ENCODE measurements at regions not wholly inside any gene's neighbourhood (a gene's known extent, or its start where the extent isn't known, plus 50 kb on each side); places are given as distances from the start of the nearest gene placed in this dataset.

DNA sequence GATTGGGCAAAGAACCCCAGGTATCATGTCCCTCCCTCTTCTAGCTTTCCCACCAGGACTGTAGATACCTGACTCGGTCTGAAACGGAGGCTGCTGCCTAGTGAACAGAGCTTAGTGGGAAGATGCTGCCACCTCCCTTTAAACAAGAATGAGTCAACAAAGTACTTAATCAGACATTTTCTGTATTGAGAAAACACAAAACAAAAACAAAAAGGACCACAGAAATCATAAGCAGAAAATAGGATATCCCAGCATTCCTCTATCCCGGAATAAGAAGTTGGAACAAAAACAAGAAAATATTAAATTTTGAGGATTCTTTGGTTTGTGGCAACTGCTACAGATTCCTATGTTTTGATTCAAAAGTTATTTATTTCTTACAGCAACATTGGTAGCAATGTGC lies 51.7 kb upstream of the COL8A1 start:
- Mint-ChIP-seq H3K4me3 (no peak overlapping the region), H3K36me3 (no peaks in the 10 kb centered on the region), H3K4me1 (ENCODE audit: low read depth) (no peaks in the 10 kb centered on the region), H3K27me3 (no peaks in the 10 kb centered on the region), H3K27ac (no peak overlapping the region), H3K9me3 (no peaks in the 10 kb centered on the region)
- CTCF ChIA-PET: no interaction called here
- no peak for DNase-seq
- intact Hi-C loops (cut with micrococcal nuclease): no loop called here
- POLR2A ChIA-PET: no interaction called here

DNA sequence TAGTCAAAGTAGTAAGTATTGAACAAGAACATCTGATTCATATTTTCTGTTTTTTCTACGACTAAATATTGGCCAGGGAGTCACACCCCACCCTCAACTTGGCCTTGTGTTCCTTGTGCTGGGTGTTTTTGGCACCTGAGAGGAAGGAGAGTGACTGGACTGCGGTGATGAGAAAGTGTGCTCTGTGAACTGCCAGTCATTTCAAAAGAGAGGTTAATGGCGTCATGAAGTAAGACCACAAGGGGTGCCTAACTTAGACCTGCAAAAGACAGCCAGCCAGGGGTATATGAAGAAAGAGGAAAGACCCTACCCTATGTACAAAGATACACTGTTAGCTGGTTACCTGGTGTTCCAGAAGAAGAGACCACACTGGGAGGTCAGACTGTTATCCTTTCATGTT lies 58.4 kb upstream of the COL8A1 start:
- CTCF ChIA-PET: no interaction called here
- H3K4me3 Mint-ChIP-seq: no peak overlapping the region
- H3K27me3 Mint-ChIP-seq: no peaks in the 10 kb centered on the region
- no peak overlapping the region for H3K27ac Mint-ChIP-seq
- no peaks in the 10 kb centered on the region for H3K4me1 Mint-ChIP-seq (ENCODE audit: low read depth)
- no peak for DNase-seq
- POLR2A ChIA-PET: no interaction called here
- intact Hi-C loops (cut with micrococcal nuclease): no loop called here
- H3K36me3 Mint-ChIP-seq: no peaks in the 10 kb centered on the region
- peaks cover 3% of the 10 kb centered on the region for H3K9me3 Mint-ChIP-seq

DNA sequence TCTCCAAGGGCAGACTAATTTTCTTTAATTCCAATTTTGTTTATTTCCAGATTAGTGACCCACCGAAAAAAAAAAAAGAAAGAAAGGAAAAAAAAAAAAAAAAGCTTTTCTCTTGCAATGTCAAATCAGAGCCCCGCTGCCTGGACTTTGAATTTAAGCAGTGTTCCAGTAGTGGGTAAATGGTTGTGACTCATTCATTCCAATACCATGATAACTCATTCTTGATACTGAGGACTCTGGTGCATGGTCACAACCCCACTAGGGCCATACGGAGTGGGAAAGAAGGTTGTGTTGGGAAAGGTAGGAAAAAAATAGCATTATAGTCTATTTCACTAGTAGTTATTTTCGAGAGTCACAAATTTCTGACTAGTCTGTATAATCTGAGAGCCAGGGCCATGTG lies 59.1 kb upstream of the COL8A1 start:
- ChIA-PET POLR2A (no interaction called here), CTCF (no interaction called here)
- Mint-ChIP-seq H3K27ac (no peak overlapping the region), H3K4me3 (no peak overlapping the region), H3K9me3 (peaks cover 4% of the 10 kb centered on the region), H3K27me3 (no peaks in the 10 kb centered on the region), H3K4me1 (ENCODE audit: low read depth) (no peaks in the 10 kb centered on the region), H3K36me3 (no peaks in the 10 kb centered on the region)
- intact Hi-C loops (cut with micrococcal nuclease): no loop called here
- no peak for DNase-seq

DNA sequence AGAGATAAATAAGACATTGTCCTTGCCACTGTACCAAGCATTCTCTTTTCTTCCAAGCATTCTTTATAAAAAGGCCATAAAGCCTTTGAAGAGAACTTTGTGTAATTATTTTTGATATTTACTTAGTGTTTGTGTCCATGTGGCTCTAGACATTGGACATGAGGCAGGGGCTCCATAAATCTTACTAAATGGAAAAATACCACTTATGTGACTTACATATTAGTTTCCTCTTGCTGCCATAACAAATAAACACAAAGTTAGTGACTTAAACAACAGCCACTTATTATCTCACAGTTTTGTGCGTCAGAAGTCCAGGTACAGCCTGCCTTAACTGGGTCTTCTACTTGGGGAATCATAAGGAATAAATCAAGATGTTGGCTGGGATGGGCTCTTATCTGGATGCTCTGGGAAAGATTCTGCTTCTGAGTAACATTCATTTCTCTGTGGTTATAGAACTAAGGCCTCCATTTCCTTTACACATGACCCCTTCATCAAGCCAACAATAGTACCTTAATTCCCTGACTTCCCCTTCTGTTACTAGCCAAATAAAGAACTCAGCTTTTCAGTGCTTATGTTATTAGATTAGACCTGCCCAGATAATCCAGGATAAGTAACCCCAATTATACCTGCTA lies 59.9 kb upstream of the COL8A1 start:
- Mint-ChIP-seq H3K4me3 (no peak overlapping the region), H3K27me3 (no peaks in the 10 kb centered on the region), H3K27ac (no peak overlapping the region), H3K4me1 (ENCODE audit: low read depth) (no peaks in the 10 kb centered on the region), H3K36me3 (no peaks in the 10 kb centered on the region), H3K9me3 (peaks cover 4% of the 10 kb centered on the region)
- ChIA-PET CTCF (no interaction called here), POLR2A (no interaction called here)
- DNase-seq: no peak
- intact Hi-C loops (cut with micrococcal nuclease): no loop called here

DNA sequence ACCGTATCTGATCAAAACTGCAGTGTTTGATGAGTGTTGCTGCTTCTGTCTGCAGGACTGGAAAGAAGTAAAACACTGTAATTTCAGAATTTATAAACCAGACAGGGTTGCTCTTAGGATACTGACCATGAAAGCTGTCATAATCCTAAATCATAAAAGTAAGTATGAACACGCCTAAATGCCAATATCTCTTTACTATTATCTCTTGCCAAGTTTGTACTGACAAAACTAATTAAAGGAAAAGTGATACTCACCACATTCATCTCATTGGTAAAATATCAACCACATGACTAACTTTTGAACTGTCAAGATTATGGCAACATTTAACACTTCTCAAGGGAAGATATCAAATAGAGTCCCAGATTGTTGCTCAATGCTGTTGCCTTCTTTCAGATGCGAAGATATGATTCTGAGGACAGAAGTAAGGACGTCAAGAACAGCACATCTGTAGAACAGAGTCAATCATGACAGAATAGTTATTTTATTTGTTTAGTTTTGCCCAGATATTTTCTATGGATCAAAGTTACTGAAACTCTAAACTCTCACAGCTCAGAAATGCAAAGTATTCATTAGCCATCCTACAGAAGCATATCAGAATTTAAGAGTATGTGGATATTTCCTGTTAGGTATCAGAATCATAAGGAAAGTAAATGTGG lies 61.4 kb upstream of the COL8A1 start:
- Mint-ChIP-seq H3K9me3 (peaks cover 4% of the 10 kb centered on the region), H3K27me3 (no peaks in the 10 kb centered on the region), H3K4me3 (no peak overlapping the region), H3K36me3 (no peaks in the 10 kb centered on the region), H3K4me1 (ENCODE audit: low read depth) (no peaks in the 10 kb centered on the region), H3K27ac (no peak overlapping the region)
- CTCF ChIA-PET: no interaction called here
- POLR2A ChIA-PET: no interaction called here
- DNase-seq: no peak
- intact Hi-C loops (cut with micrococcal nuclease): no loop called here

DNA sequence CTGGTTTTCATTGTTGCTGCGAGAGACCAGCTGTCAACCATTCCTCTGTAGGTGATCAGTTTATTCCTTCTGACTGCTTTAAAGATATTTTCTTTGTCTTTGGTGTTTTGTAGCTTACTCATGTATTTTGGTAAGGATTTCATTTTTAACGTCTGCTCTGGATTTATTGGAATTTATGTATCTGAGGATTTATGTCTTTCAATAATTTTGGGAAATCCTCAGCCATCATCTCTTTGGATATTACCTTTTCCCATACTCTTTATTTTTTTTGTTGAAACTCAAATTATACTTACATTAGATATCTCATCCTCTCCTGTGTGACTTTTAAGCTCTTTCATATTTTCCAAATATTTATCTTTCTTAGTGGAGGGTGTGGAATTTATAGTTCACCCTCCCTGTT lies 62.7 kb upstream of the COL8A1 start:
- intact Hi-C loops (cut with micrococcal nuclease): no loop called here
- CTCF ChIA-PET: no interaction called here
- Mint-ChIP-seq H3K36me3 (no peaks in the 10 kb centered on the region), H3K9me3 (peaks cover 4% of the 10 kb centered on the region), H3K27ac (no peak overlapping the region), H3K4me3 (no peak overlapping the region), H3K4me1 (ENCODE audit: low read depth) (no peaks in the 10 kb centered on the region), H3K27me3 (no peaks in the 10 kb centered on the region)
- POLR2A ChIA-PET: no interaction called here
- no peak for DNase-seq

DNA sequence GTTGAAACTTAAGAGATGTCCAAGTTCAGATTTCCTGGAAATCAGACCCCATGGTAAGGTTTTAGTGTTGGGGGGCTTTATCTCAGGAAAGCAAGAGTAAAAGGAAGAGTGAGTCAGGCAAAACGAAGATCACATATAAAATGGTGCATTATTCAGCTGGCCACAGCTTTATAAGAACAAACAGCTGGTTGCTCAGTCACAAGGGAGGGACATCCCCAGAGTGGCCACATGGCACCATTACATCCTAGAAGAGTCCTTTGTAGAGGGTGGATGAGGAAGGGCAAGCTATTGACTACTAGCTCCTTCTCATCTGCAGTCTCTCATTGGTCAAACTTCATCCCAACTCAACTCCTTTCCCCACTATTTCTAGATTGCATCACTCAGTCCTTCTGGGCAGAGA lies 68.3 kb upstream of the COL8A1 start:
- ChIA-PET CTCF (no interaction called here), POLR2A (no interaction called here)
- intact Hi-C loops (cut with micrococcal nuclease): no loop called here
- Mint-ChIP-seq H3K4me1 (ENCODE audit: low read depth) (no peaks in the 10 kb centered on the region), H3K27me3 (no peaks in the 10 kb centered on the region), H3K36me3 (no peaks in the 10 kb centered on the region), H3K4me3 (no peak overlapping the region), H3K9me3 (peaks cover 2% of the 10 kb centered on the region), H3K27ac (no peak overlapping the region)
- no peak for DNase-seq

DNA sequence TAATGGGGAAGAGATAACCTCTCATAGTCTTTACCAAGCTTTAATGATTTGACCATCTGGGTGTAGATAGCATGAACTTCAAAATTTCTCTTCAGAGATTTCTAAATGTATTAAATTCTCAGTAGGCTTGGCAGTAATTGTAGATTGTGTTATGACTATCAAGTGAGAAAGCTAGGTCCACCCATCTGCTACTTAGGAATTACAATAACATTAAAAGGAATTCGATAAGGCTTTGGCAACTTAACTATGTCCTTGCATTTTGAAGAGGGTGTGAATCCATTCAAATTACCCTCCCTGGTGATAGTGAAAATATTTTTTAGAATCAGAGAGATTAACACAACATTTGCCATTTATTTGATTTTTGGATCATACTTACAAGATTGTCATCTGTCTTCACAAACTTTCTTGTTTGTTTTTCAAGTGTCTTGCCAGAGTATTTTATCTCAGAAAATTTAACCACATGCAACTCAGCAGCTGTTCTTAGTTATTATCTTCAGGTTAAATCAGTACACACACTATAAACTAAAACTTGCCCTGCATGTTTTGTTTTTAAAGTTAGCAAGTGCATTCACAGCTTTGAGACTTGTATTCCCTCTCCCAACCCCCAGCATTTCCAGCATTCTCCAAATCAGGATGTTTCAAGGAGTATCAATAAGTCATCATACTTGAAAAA lies 69.6 kb upstream of the COL8A1 start:
- POLR2A ChIA-PET: no interaction called here
- H3K4me1 Mint-ChIP-seq (ENCODE audit: low read depth): no peaks in the 10 kb centered on the region
- H3K9me3 Mint-ChIP-seq: no peaks in the 10 kb centered on the region
- no peaks in the 10 kb centered on the region for H3K27me3 Mint-ChIP-seq
- H3K36me3 Mint-ChIP-seq: no peaks in the 10 kb centered on the region
- DNase-seq: no peak
- intact Hi-C loops (cut with micrococcal nuclease): no loop called here
- no peak overlapping the region for H3K27ac Mint-ChIP-seq
- no peak overlapping the region for H3K4me3 Mint-ChIP-seq
- CTCF ChIA-PET: no interaction called here

DNA sequence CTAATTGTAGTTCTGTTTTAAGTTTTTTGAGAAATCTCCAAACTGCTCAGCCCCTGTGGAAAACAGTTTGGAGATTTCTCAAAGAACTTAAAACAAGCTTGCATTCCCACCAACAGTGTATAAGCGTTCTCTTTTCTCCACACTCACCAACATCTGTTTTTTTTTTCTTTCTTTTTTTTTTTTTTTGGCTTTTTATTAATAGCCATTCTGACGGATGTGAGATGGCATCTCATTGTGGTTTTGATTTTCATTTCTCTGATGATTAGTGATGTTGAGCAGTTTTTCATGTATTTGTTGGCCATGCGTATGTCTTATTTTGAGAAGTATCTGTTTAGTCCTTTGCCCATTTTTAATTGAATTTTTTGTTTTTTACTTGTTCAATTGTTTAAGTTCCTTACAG lies 73.1 kb upstream of the COL8A1 start:
- intact Hi-C loops (cut with micrococcal nuclease): no loop called here
- DNase-seq: no peak
- H3K36me3 Mint-ChIP-seq: no peaks in the 10 kb centered on the region
- POLR2A ChIA-PET: no interaction called here
- no peaks in the 10 kb centered on the region for H3K27me3 Mint-ChIP-seq
- H3K27ac Mint-ChIP-seq: no peak overlapping the region
- CTCF ChIA-PET: no interaction called here
- H3K4me3 Mint-ChIP-seq: no peak overlapping the region
- H3K9me3 Mint-ChIP-seq: no peaks in the 10 kb centered on the region
- H3K4me1 Mint-ChIP-seq (ENCODE audit: low read depth): no peaks in the 10 kb centered on the region

DNA sequence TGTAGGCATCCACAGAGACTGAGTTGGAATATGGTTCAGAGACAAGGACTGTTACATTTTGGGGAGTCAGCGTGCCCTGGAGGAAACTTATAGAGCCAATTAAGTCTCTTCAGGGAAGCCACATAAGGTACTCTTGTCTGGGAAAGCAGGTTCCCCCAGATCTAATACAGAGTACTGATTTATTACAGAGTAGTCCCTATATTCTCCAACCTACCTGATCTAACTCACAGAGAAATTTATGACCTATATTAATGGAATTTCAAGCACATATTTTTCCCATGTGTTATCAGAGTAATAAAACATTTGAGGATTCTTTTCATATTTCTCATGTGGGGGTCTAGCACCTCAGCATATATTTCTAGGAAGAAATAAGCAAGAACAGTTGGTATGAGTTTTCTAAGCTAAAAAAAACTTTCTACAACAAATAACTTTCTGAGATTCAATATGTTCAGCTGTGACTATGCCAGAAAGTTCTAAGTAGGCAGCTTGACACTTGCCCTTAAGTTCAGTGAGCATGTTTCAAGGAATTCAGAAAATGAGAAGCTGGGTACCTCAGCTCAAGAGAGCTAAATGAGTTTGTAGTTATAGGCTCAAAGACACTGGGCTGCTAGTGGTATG lies 75.3 kb upstream of the COL8A1 start:
- Mint-ChIP-seq H3K27ac (no peak overlapping the region), H3K36me3 (no peaks in the 10 kb centered on the region), H3K4me3 (no peak overlapping the region), H3K9me3 (no peaks in the 10 kb centered on the region), H3K4me1 (ENCODE audit: low read depth) (no peaks in the 10 kb centered on the region), H3K27me3 (no peaks in the 10 kb centered on the region)
- POLR2A ChIA-PET: no interaction called here
- no peak for DNase-seq
- CTCF ChIA-PET: no interaction called here
- intact Hi-C loops (cut with micrococcal nuclease): no loop called here

DNA sequence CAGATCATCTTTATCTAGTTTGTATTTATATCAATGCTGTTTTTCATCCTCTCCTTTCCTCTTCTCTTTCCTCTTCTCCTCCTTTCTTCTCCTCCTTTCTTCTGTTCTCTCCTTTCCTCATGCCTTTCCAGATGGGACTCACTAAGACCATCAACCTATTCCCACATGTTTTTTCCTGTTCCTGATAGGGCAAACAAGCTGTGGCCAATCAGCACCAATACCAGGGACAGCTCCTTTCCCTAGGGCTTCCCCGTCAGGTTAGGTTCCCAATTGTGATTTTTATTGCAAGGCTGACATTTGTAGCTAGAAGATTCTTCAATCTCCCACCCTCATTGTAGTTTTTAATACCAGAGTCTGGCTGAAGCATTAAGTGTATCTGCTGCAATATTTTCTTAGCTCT lies 76.3 kb upstream of the COL8A1 start:
- intact Hi-C loops (cut with micrococcal nuclease): no loop called here
- ChIA-PET POLR2A (no interaction called here), CTCF (no interaction called here)
- H3K36me3 Mint-ChIP-seq: no peaks in the 10 kb centered on the region
- no peak overlapping the region for H3K4me3 Mint-ChIP-seq
- H3K4me1 Mint-ChIP-seq (ENCODE audit: low read depth): no peaks in the 10 kb centered on the region
- no peak overlapping the region for H3K27ac Mint-ChIP-seq
- H3K9me3 Mint-ChIP-seq: no peaks in the 10 kb centered on the region
- no peak for DNase-seq
- H3K27me3 Mint-ChIP-seq: no peaks in the 10 kb centered on the region

DNA sequence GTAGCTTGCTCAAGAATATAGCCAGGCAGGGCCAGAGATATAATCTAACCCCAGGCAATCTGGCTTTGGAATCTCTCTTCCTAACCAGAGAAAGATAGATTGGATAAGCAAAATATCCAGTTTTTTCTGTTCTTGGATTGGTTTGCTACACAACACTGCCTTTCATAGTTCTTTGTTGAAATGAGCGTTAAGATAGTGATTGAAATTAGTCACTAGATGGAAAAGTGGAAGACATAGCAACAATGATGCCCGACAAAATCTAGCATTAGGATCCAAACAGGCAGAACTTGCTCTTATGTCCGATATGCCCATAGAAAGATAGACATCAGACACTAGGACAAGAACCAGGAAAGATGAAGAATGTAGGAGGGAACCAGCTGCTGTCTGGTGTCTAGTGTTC lies 77.3 kb upstream of the COL8A1 start:
- no peaks in the 10 kb centered on the region for H3K4me1 Mint-ChIP-seq (ENCODE audit: low read depth)
- H3K9me3 Mint-ChIP-seq: no peaks in the 10 kb centered on the region
- ChIA-PET CTCF (no interaction called here), POLR2A (no interaction called here)
- no peaks in the 10 kb centered on the region for H3K36me3 Mint-ChIP-seq
- DNase-seq: no peak
- intact Hi-C loops (cut with micrococcal nuclease): no loop called here
- H3K27me3 Mint-ChIP-seq: no peaks in the 10 kb centered on the region
- H3K4me3 Mint-ChIP-seq: no peak overlapping the region
- H3K27ac Mint-ChIP-seq: no peak overlapping the region

DNA sequence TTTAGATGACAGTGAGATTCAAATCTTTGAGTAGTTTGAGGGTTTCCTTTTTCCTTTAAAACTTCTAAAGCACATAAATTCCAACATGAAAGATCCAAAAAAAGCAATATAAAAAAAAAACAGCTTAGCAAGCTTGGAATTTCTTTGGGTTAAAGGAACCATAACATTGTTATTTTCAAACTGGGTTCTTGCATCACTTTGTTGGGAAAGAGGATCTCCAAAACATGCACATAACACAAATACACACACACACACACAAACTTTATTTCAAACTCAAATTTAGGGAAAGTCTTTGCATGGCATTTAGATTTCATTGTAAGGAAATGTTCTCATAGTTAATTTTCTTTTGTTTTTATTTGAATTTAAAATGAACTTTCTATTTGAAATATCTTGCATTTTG lies 79.2 kb upstream of the COL8A1 start:
- intact Hi-C loops (cut with micrococcal nuclease): no loop called here
- no peak for DNase-seq
- no peaks in the 10 kb centered on the region for H3K4me1 Mint-ChIP-seq (ENCODE audit: low read depth)
- H3K9me3 Mint-ChIP-seq: no peaks in the 10 kb centered on the region
- no peaks in the 10 kb centered on the region for H3K27me3 Mint-ChIP-seq
- H3K36me3 Mint-ChIP-seq: no peaks in the 10 kb centered on the region
- ChIA-PET CTCF (interaction anchor here (0.6 kb wide), 1 partner anchor 454 kb away, joined by 3 read pairs; no protein-coding TSS in a partner anchor), POLR2A (no interaction called here)
- H3K4me3 Mint-ChIP-seq: no peak overlapping the region
- no peak overlapping the region for H3K27ac Mint-ChIP-seq

Measured in activated CD4-positive, alpha-beta memory T cell treated with anti-CD3 and anti-CD28 coated beads for 36 hours (primary cell).